Panc1 (cell line): ENCODE measurements at regions not wholly inside any gene's neighbourhood (a gene's known extent, or its start where the extent isn't known, plus 50 kb on each side); places are given as distances from the start of the nearest gene placed in this dataset.

Experiments
- CTCF ChIP-seq: fragments of 450-650 bp; IDR thresholded peaks from 2 replicates; pipeline ENCODE4 v1.5.1; 2017; ENCODE audit warnings: mild to moderate bottlenecking
- POLR2AphosphoS5 ChIP-seq: IDR thresholded peaks from 2 replicates; pipeline ENCODE4 v1.6.1; 2012; ENCODE audit warnings: mild to moderate bottlenecking, low read depth, low read length, moderate library complexity
- REST ChIP-seq, 2 experiments: IDR thresholded peaks; 2 replicates each; pipeline ENCODE4 v1.6.1; 2011 to 2012; ENCODE audit warnings: low read depth in 2 of 2, control low read depth in 1 of 2, low read length in 1 of 2, mild to moderate bottlenecking in 1 of 2, moderate library complexity in 1 of 2; ENCODE audit not compliant: insufficient read depth in 1 of 2
- SIN3A ChIP-seq: IDR thresholded peaks from 2 replicates; pipeline ENCODE4 v1.6.1; 2012; ENCODE audit warnings: low read depth, mild to moderate bottlenecking, low read length, moderate library complexity, borderline replicate concordance; ENCODE audit not compliant: insufficient read depth
- TCF7L2 ChIP-seq: IDR thresholded peaks from 2 replicates; pipeline ENCODE4 v1.6.1; 2011; ENCODE audit warnings: mild to moderate bottlenecking, low read depth, low read length, inconsistent platforms

GRCh38 chr1:238111081-238111480 is 220.4 kb upstream of the ZP4 start:
- no peak for TF ChIP-seq POLR2AphosphoS5
- TF ChIP-seq CTCF, result no peak
- TF ChIP-seq REST (IDR thresholded peaks at IDR 0.05; ENCODE audit: insufficient read depth in 1 of 2, low read depth in 2 of 2, low read length in 1 of 2), result no peak
- no peak for TF ChIP-seq SIN3A
- TF ChIP-seq TCF7L2, result no peak
